NCI-H2107 treated with DMSO at 0.1 percent for 48 hours (cell line): ENCODE measurements at regions not wholly inside any gene's neighbourhood (a gene's known extent, or its start where the extent isn't known, plus 50 kb on each side); places are given as distances from the start of the nearest gene placed in this dataset.

Source experiments
- DNase-seq: peaks from one replicate; lab custom pipeline; 2025; ENCODE audit not compliant: unreplicated experiment; lab: John Stamatoyannopoulos, UW

DNA sequence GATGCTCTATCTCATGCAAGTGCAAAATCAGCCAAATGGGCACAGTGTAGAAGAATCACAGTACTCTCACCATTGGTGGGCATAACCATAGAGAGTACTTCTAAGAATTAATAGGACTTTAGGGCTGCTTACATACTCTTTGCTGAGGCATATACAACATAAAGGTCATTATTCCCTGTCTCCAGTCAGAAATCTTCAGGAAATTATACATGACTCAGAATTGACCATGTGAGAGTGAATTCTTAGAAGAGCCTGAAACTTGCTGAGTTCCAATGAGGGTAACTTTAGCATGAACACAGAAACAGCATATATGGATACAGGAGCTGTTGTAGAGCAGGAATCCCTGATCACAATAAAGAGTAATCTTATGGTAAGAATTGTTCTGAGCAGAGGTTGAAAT, 498.7 kb downstream of the TENT5A start:
- DNase-seq: no peak

DNA sequence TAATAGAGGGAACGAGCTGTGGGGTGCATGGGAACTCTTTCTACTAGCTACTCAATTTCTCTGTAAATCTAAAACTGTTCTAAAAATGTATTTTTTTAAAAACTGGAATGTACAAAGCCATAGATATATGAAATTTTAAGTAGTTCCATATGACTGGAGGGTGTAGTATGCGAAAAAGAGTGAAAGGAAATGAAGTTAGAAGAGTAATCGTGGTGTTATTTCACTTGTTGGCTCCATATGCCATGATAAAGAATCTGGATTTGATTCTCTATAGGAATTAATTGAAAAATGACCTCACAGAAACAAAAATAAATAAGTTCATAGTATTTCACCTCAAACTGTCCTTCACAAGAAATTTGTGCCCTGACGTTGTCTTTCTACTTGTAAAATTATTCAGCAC, 500.2 kb downstream of the TENT5A start:
- no peak for DNase-seq

DNA sequence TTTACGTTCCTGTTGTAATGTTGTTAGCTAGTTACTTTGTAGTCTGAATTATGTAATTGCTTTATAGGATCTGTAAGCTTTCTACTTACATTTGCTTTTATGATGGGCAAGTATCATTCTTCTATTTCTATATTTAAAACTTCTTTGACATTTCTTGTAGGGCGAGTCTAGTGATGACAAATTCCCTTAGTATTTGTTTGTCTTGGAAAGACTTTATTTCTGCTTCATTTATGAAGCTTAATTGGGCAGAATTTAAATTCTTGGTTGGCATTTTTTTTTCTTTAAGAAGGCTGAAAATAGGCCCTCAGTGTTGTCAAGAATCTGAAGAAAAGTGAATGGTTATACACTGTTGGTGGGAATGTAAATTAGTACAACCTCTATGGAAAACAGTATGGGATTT, 506.3 kb downstream of the TENT5A start:
- no peak for DNase-seq

DNA sequence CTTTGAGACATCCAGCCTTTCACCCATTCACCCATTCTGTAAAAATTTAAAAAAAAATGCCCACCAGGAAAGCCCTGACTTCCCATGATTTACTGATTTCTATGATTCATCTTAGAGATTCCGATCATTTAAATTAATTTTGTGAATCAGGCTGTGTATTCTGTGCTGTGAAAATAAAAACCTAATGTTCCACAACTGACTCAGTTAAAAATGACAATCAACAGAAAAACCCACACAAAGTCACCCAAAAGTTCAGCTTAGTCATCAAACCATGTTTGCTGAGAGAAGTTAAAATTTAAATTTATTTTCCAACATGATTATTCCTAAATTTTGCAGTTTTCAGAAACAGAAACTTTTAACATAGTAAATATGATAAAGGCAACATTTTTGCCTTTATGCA, 509.9 kb downstream of the TENT5A start:
- DNase-seq: no peak

DNA sequence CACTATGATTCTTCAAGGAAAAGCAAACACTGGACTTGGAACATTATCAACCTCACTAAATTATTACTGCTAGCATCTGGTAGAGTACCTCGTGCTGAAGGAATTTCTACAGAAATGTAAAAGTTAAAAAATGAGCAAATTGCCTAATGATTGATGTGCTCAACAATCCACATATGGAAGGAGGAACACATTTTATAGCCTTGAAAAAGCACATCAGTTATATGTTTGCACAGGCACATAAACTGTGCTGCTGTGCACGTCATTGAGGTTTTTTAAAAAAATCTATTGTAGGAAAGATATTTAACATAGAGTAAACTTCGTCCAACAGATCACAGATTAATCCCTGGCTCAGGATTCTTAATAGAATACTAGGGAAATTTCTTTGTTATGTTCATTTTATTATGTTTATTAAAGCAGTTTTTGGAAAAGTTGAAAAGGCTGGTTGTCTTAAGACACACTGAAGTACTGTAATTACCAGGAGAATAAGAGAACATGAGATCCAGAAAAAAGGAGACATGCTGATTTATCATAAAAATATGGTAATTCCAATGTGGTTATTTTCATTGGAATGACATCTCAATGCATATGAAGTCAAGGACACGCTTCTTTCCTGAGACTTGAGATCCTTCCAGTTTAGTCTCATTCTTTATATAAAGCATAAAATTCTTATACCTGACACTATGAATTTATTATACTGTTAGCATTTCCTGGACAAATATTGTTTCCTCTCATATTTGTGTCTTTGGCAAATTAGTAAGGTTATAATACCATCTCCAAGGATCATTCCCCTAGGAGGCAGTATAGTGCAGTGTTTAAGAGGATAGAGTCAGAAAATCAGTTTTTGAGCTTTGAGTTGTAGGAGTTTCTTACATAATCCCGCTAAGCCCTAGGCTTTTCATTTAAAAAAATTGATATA, 511.1 kb downstream of the TENT5A start:
- no peak for DNase-seq

DNA sequence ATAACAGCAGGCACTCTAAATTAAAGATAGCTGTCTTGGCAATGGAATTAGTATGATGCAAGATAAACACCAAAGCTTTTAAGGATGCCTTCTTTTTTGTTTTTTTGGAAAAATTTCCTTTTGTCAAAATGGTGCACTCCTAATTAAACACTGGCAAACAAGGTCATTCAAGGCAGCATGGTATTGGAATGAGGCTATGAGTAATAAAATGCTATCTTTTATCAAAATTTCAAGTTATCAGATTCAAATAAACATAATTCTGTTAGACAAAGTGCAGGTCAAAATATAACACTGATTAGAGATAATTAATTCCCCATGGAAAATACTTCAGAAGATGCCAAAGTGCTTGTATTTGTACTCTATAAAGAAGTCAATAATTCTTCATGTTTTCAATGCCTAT, 514.1 kb downstream of the TENT5A start:
- no peak for DNase-seq

DNA sequence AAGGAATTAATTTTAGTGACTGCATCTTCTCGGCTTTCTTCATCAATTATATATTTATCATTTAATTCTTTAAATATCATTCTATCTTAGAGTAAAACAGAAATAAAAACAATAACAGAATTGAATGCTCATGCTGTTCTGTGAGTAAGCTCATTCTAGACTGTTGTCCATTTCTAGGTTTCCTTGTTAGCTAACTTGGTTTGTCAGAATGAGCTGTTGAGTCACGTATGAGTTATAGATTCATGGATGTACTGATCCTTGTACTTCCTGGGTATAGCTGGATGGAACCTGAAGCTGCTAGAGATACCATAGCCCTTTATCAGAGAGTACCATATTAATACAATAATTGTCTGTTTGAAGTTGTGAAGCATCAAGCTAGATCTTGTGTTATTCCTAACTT, 515.3 kb downstream of the TENT5A start:
- no peak for DNase-seq

DNA sequence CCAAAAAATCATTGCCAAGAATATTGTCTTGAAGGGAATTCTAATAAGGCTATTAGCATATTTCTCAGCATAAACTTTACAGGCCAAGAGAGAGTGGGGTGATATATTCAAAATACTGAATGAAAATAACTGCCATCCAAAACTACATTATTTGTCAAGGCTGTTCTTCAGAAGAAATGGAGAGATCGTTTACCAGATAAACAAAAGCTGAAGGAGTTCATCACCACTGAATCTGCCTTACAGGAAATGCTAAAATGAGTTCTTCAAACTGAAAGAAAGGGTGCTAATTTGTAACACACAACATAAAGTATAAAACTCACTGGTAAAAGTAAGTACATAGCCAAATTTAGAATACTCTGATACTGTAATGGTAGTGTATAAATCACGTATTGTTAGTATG, 517.0 kb downstream of the TENT5A start:
- DNase-seq: no peak

DNA sequence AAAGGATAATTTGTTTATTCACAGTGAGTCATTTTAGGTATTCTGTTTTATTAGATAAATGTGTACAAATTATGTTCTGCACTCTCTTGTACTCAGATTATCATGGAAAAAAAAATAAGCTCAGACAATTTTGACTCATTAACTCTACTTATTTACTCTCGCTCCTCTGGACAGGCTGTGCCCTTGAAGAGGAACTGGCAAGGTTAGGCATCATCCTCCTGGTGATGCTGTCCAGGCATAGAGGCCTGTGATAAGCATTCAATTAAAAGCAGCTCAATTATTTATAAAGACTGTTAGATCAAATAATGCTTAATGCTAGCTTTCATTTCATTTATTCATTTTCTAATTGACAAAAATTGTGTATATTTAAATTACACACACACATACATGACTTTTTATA, 518.5 kb downstream of the TENT5A start:
- no peak for DNase-seq

DNA sequence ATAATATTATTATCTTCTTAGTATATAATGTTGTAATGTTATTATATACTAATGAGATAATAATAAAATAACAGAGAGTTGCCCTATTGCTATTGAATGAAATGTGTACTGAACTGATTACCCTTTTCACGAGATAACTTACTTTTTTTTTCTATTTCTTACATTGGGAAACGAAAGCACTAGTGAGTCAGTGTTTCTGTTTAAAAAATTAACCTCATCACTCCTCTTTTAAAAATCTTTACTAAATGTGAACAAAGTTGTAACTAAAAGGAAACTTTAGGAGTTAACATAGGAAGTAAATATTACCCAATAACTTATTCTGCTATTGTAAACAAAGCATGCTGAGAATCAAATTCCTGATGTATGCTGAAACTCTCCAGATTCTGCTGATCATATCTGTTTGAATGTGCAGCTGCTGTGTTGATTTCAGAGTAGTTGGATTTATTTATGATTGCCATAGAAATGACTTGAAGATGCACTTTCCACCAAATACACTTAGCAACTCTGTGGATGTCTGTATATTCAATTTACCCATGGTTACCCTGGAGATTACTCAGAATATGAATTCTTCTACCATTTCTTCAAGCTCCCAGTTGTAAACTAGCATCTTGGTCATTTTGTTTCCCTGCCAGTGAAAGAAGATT, 523.4 kb downstream of the TENT5A start:
- DNase-seq: no peak

DNA sequence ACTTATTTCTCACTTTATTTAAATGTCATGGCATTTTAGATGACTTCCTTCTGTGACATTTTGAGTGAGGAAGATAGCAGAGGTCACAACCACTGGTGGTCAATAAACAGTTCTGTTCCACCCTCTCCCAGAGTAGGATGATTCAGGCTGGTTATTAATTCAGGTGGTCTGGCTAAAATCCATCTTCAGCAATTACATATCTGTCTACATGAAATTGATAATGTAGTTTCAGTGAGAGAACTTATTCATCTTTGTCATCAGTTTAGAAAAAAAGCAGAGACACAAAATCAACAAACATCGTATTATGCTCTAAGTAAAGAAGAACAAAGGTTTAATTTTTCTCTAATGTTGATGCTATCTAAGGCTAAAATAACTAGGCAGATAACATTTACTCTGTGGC, 525.5 kb downstream of the TENT5A start:
- DNase-seq: no peak

DNA sequence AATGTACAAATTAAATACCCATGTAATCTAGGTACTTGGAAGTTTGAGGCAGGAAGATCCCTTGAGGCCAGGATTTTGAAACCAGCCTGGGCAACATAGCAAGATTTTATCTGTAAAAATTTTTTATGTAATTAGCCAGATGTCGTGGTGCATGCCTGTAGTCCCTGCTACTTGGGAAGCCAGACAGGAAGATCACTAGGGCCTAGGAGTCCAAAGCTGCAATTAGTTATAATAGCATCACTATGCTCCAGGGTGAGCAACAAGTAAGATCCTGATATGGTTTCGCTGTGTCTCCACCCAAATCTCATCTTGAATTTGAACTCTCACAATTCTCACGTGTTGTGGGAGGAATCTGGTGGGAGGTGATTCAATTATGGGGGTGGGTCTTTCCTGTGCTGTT, 535.8 kb downstream of the TENT5A start:
- DNase-seq: no peak

DNA sequence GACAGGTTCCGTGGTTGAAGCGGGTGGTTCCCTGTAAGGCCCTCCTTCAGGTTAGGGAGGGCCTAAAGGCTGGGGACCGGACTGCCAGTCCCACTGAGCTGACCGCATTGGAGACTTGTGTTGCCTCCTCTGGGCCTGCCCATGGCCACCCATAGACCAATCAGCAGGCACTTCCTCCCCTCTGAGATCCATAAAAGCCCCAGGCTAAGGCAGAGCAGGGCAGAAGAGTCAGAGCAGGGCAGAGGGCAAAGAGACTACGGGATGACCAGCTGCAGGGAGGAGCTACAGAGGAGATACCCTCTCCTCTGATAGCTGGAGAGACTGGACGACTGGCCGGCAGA, 537.4 kb downstream of the TENT5A start:
- DNase-seq: no peak

DNA sequence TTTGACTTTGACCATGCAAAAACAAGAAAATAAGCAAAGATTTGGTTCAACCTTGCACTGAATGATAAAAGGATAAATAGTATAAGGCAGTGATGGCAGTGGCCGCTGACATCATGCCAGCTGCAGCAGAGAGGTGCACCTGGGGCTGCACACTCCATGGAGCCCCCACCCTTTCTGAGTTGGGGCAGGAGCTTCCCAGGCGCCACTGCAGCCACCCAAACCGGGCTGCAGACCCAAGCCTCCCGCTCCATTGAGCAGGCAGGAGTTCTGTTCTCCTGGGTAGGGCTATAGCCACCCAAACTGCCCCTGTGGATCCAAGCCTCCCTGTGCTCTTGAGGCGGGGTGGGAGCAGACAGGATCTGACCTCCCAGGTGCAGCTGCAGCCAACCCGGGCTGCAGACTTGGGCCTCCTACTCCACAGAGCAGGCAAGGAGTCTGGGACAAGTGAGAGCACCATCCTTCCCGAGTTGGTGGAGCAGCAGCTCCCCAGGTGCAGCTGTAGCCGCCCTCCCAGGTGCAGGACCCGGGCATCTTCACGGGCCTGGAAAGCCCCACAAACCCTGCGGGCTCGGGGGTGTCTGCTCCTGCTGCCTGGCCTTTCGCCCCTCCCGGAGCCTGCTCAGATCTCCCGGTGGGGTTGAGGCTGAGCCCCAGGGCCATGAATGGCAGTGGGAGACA, 537.9 kb downstream of the TENT5A start:
- no peak for DNase-seq

DNA sequence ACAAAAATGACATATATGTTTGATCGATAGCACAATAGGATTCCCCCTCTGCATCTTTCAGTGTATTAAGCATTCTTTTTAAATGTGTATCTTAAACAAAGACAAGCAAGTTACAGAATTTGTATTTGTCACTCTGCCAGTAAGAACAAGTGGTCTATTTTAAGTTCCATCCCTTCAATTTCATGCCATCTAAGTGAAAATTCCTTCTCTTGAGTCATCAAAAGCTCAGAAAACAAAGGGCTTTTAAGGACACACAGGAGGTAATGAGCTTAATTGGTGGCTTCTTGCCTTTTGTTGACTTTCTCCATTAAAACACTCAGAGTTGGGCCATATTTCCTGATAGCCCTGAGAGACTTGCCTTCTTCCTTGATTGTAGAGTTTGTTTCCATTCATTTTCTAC, 547.8 kb downstream of the TENT5A start:
- DNase-seq: no peak

DNA sequence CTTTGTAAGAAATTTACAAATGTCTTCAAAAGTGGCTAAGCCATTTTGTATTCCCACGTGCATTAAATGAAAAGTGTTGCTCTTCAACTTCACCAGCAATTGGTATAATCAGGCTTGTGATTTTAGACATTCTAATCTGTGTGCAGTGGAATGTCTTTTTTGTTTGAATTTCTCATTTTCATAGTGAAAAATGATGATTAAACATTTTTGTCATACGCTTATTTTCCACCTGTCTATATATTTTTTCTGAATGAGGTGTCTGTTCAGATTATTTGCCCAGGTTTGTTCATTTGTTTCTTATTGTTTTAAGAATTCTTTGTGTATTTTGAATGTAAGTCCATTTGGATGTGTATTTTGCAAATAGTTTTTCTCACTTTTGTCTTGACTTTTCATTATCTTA, 558.1 kb downstream of the TENT5A start:
- DNase-seq: no peak

DNA sequence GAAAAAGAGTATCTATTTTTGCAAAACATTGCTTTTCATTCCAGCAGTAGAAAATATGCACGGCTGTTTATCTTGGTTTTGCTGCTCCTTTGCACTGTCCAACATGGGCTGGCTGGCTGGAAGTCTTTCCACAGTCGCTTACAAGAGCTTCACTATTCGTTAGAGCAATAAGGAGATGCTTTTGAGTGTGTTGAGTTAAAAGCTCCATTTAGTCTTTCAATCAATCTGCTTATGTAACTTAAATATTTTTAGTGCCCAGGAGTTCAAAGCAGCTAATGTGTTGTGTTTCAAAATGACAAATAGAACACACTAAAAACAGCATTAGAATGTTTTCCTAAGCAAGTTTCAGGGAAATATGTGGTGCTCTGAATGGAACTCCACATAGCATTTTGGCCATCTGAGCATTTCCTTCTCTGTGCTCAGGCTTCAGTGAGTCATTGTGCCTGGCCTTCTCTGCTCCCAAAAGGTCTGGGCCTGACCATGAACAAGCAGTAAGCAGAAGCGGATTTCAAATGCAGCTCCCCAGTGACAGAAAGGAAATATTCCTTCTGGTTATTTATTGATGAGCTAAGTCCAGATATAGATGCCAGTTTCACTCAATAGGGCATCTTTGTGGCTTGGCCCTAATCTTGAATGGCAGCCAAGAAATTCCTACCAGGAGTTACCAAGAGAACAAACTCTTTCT, 580.3 kb downstream of the TENT5A start:
- no peak for DNase-seq

DNA sequence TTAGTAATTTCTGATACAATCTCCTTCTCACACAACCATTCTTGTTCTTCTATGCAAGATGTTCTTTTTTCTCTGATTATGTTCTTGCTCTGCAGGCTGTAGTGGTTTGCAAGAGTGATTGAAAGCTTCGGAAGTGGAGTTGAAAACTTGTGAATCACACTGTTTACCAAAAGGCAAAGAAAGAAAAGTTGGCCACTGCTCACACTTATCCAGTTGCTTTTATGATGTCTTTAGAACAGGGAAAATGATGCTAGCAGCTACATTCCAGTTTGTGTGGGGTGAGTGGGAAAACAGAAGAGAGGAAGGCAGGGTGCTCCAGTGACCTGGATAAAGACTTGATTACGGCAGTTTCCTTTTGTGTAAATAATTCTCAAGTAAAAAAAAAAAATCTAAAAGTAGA, 583.3 kb downstream of the TENT5A start:
- DNase-seq: no peak

DNA sequence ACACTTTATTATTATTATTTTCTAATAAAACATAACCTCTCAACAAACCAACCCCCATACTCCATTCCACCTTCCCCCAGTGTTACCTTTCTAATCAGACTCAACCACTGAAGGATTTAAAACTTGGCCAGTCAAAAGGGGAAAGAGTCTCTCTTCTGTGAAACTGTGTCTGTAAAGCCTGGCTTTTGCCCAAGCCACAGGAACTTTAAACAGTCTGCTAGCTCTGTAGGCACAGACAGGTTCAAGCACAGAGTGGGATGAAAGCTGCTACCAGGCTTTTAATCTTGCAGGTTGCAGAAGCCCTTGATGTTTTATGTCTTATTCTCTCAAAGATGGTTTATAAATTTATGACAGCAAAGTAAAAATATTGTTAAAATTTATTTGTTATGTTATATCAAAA, 585.7 kb downstream of the TENT5A start:
- DNase-seq: no peak

DNA sequence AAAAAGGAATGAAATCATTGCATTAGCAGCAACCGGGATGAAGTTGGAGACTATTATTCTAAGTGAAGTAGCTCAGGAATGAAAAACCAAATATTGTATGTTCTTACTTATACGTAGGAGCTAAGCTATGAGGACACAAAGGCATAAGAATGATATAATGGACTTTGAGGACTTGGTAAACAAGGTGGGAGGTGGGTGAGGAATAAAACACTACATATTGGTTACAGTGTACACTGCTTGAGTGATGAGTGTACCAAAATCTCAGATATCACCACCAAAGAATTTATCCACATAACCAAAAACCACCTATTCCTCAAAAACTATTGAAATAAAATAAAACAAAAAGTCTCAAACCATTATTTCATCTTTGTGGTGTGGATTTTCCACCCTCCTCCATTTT, 593.5 kb downstream of the TENT5A start:
- no peak for DNase-seq

DNA sequence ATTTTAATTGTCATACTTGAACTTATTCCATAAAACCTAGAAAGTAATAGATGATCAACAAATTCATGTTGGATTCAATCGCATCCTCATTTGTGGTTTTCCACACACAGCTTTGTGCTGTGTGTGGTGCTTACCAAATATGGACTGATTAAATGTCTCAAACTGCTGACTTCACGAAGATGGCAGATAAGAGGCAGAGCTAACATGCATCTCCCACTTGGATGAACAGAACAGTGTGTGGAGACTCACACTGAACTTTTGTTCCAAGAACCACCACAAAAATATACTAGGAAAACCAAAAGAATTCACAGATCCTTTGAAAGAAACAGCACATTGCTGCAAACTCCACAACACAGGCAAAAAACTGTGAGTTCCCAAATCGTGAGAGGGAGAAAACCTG, 603.7 kb downstream of the TENT5A start:
- DNase-seq: no peak

DNA sequence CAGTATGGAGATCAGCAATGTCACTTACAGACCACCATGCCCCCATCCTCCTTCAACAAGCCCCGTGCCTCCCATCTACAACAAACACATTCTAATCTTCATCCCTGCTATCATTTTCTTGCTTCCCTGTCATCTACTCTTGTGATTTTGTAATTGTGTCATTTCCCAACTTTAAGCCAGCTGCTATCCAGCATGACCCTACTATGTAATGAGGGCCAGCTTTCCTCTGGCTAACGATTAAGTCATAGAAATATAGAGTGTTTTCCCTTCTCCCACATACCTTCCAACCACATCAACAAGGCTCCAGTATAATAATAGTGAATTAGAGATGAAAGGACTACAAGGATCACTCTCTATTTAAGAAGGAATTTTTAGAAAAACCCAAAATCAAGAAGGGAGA, 607.0 kb downstream of the TENT5A start:
- no peak for DNase-seq
